22Rv1 (cell line): ENCODE measurements at regions not wholly inside any gene's neighbourhood (a gene's known extent, or its start where the extent isn't known, plus 50 kb on each side); places are given as distances from the start of the nearest gene placed in this dataset.

Experiments used
- ZFX ChIP-seq: fragments of 450-650 bp; IDR thresholded peaks from 2 replicates; pipeline ENCODE4 v1.6.1; 2017; ENCODE audit warnings: antibody characterized with exemption, borderline replicate concordance
- TF ChIP-seq, protein P1 (sequence below): fragments of 450-650 bp; IDR thresholded peaks from 2 replicates; pipeline ENCODE4 v1.5.1; 2017; ENCODE audit warnings: mild to moderate bottlenecking

DNA sequence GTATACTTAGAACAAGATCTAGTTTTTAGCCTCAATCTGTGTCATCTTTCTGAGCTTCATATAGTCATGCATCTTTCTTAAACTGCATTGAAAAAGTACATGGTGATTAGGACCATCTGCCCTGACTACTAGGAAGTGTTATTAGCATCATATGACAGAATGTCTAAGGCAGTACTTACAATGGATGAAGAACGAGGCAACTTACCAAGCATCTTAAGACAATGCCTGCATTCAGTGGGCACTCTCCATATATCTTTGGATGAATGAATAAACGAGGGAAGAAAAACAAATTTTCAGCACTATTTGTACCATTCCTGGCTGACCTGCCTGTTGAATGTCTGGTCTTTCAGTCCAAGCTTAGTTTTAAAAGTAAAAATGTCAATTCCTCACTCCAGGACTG lies 185.4 kb upstream of the EPHA3 start:
- TF ChIP-seq, protein P1, sequence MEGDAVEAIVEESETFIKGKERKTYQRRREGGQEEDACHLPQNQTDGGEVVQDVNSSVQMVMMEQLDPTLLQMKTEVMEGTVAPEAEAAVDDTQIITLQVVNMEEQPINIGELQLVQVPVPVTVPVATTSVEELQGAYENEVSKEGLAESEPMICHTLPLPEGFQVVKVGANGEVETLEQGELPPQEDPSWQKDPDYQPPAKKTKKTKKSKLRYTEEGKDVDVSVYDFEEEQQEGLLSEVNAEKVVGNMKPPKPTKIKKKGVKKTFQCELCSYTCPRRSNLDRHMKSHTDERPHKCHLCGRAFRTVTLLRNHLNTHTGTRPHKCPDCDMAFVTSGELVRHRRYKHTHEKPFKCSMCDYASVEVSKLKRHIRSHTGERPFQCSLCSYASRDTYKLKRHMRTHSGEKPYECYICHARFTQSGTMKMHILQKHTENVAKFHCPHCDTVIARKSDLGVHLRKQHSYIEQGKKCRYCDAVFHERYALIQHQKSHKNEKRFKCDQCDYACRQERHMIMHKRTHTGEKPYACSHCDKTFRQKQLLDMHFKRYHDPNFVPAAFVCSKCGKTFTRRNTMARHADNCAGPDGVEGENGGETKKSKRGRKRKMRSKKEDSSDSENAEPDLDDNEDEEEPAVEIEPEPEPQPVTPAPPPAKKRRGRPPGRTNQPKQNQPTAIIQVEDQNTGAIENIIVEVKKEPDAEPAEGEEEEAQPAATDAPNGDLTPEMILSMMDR, result no peak
- no peak for TF ChIP-seq ZFX
